HEK293T (cell line): ENCODE measurements at regions not wholly inside any gene's neighbourhood (a gene's known extent, or its start where the extent isn't known, plus 50 kb on each side); places are given as distances from the start of the nearest gene placed in this dataset.

Experiments
- ARNT ChIP-seq: fragments of 450-650 bp; IDR thresholded peaks from 2 replicates; pipeline ENCODE4 v1.6.1; 2017; ENCODE audit warnings: mild to moderate bottlenecking
- BHLHE40 ChIP-seq: fragments of 450-650 bp; IDR thresholded peaks from 2 replicates; pipeline ENCODE4 v1.6.1; 2016; ENCODE audit warnings: mild to moderate bottlenecking, moderate library complexity, borderline replicate concordance
- L3MBTL2 ChIP-seq: fragments of 450-650 bp; conservative IDR thresholded peaks from 2 replicates; pipeline ENCODE4 v1.6.1; 2016; ENCODE audit warnings: mild to moderate bottlenecking
- SUZ12 ChIP-seq: fragments of 450-650 bp; IDR thresholded peaks from 2 replicates; pipeline ENCODE4 v1.6.1; 2016; ENCODE audit warnings: mild to moderate bottlenecking
- TARDBP ChIP-seq: fragments of 450-650 bp; IDR thresholded peaks from 2 replicates; pipeline ENCODE4 v1.6.1; 2016

GRCh38 chr16:16868727-16869126, 489.8 kb downstream of the NPIPA7 start:
- TF ChIP-seq SUZ12, result no peak
- no peak for TF ChIP-seq TARDBP
- TF ChIP-seq BHLHE40, result no peak
- TF ChIP-seq ARNT, result no peak
- TF ChIP-seq L3MBTL2, result no peak
